Cardiac fibroblast (primary cell): ENCODE measurements at regions not wholly inside any gene's neighbourhood (a gene's known extent, or its start where the extent isn't known, plus 50 kb on each side); places are given as distances from the start of the nearest gene placed in this dataset.

ENCODE experiments used
- DNase-seq, 2 donors: peaks; one replicate each; pipeline versions ENCODE4 v3.0.0 to v3.0.0-alpha.2; 2010; ENCODE audit warnings: low read depth in 2 of 2
- H3K4me3 ChIP-seq, 2 donors: replicated peaks in 1 of 2; 1 replicate in 1 of 2; 2 replicates in 1 of 2; pipeline ENCODE4 v1.5.1; 2011; ENCODE audit warnings: low read depth in 2 of 2, low read length in 2 of 2, mild to moderate bottlenecking in 2 of 2, moderate library complexity in 1 of 2
- TF ChIP-seq, protein P1 (sequence below): IDR thresholded peaks from one replicate; pipeline ENCODE4 v1.5.1; 2011; ENCODE audit warnings: low read depth, mild to moderate bottlenecking, low read length, inconsistent platforms

DNA sequence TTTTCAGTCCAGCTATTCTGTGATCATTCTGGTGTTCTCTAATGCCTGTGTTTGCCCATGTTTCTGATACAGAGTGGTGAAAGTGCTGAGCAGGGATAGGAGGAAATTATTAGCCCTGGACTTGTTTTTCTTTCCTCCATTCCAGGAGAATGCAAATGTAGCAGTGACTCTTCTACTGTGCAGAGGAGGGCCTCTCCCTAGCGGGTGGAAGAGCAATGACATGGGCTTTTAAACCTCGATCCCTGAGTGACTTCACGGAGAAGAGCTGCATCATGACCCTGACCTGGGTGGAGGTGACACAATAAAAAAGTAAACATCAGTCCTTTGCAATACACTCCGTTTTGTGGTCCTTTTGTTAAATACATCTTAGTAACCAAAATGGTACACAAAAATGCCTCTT, 68.0 kb upstream of the NETO1 start:
- TF ChIP-seq, protein P1, sequence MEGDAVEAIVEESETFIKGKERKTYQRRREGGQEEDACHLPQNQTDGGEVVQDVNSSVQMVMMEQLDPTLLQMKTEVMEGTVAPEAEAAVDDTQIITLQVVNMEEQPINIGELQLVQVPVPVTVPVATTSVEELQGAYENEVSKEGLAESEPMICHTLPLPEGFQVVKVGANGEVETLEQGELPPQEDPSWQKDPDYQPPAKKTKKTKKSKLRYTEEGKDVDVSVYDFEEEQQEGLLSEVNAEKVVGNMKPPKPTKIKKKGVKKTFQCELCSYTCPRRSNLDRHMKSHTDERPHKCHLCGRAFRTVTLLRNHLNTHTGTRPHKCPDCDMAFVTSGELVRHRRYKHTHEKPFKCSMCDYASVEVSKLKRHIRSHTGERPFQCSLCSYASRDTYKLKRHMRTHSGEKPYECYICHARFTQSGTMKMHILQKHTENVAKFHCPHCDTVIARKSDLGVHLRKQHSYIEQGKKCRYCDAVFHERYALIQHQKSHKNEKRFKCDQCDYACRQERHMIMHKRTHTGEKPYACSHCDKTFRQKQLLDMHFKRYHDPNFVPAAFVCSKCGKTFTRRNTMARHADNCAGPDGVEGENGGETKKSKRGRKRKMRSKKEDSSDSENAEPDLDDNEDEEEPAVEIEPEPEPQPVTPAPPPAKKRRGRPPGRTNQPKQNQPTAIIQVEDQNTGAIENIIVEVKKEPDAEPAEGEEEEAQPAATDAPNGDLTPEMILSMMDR: no peak
- no peak overlapping the region for H3K4me3 ChIP-seq
- no peak for DNase-seq

DNA sequence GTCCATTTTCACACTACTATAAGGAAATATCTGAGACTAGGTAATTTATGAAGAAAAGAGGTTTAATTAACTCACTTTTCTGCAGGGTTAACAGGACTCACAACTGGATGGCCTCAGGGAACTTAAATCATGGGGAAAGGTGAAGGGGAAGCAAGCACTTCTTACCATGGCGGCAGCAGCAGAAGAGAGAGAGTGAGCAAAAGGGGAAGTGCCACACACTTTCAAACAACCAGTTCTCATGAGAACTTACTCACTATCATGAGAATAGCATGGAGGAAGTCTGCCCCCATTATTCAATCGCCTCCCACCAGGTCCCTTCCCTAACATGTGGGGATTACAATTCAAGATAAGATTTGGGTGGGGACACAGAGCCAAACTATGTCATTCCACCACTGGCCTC, 55.1 kb upstream of the NETO1 start:
- TF ChIP-seq, protein P1: no peak
- no peak for DNase-seq
- no peak overlapping the region for H3K4me3 ChIP-seq
